IPS-NIHi7 (cell line): ENCODE measurements at regions not wholly inside any gene's neighbourhood (a gene's known extent, or its start where the extent isn't known, plus 50 kb on each side); places are given as distances from the start of the nearest gene placed in this dataset.

Experiments used
- DNase-seq: peaks from one replicate; pipeline ENCODE4 v3.0.0; 2012; ENCODE audit warnings: mixed read lengths; ENCODE audit errors: extremely low spot score

DNA sequence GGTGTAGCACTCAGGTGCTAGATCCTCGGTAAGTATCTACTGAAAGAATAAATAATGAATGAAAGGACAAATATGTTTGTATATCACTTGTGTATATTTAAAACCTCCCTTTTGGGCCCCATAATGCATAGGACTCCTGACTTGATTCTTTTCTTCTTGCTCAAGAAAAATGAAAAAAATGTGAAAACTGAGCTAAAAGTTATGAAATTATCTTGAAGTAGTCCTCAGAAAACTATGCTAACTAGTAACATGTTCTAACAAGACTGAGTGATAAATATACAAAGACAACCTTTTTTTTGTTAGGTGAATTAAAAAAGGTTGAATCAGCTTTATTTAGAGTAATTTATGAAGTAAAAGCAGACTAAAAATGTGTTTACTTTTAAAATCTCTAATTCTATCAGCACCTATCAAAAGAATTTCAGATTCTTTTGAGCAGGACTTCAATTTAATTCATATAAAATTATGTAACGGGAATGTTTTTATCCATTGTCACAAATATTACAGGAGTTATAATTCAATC lies 247.8 kb upstream of the JAG1 start:
- no peak for DNase-seq

DNA sequence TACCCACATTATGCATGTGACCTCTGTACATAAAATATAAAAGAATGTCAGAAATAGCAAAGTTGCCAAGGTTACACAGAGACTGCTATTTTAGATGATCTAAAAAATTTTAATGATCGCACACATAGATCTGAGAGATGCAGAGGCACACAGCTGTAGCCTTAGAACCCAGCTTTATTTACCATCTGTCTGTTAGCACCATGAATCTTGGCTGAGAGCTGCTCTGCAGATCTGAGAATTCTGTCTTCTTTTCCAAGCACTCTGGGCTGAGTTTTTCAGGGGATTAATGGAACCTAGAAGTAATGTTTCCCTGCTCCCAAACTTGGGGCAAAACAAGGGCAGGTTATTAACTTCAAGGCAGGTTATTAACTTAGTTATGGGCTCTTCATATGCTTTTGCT lies 248.7 kb upstream of the JAG1 start:
- DNase-seq, result no peak

DNA sequence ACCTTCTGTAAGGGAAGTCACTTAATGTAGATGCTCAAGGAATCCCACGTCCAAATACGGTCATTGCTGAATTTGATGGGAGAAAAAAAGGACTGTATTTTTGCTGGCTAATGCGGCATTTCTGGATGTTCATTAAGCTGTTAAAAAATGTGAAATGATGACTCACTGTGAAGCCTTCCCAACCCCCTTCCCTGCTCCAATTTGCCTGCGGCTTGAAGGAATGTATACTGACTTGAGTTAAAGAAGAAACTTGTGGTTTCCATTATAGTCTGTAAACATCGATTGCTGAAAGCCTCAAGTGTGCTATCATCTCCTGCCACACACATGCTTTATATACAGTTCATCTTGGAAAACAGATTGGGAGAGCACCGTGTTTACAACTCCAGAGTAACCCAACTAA lies 249.1 kb upstream of the JAG1 start:
- no peak for DNase-seq

DNA sequence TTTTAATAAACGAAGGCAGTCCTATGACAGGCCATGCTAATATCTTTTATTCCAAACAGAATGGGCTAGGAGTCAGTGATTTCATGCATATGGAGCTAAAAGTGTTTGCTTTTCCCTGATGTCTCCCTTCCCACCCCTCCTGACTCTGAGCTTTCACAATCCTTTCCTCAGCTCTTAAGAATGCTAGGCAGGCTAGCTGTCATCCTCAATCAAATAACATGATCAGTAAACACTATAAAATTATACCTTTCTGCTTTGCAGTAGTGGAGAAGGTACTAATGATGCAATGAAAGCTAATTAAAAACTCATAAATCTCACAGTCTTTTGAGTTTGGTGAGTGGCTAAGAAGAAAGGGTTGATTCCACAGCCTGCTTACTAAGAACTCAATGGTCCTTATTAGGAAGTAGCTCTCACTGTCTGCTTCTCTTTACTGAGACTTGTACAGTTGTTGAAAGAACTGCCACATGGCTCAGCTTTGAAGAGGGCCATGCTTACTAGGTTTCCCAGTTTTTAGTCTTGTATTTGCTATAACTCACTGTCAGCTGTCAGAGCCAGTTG lies 250.9 kb upstream of the JAG1 start:
- DNase-seq, result no peak

DNA sequence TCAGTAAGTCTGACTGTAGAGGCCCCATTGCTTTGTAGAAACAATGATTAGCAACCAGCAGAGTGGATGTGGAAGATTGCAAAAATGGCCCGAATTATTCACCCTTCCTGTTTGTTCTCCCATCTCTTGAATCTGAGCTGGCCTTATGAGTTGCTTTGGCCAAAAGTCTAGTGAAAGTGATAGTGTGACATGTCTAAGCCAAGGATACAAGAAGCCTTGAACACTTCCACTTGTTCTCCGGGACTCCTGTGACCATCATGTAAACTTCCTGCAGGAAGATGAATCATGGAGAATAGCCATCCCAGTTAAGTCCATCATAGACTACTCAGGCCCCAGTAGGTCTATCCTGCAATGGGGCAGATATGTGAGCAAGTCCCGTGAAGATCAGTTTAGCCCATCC lies 252.0 kb upstream of the JAG1 start:
- no peak for DNase-seq

DNA sequence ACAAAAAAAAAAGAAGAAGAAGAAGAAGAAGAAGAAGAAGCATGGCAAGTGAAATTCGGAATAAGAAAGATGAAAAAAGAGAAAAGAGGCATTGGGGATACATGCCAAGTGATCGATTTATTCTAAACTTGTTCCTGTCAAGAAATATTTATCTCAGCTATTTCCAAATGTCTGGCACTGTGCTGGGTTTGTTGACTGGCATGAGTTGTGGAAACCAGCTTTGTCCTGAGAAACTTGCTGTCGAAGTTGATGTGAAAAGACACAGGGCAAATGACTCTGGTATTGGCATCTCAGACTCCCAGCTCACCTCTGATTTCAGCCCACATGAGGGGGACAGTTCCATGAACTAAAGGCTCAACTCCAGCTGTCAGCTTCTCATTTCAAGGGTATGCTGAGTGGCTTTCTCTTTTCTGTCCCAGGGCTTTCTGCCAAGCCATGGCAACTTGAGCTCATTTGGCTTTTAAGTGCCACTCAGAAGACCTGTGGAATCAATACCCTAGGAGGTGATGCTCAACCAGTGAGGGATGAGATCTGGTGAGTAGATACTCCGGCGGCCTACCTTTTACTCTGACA lies 253.3 kb upstream of the JAG1 start:
- DNase-seq, result no peak

DNA sequence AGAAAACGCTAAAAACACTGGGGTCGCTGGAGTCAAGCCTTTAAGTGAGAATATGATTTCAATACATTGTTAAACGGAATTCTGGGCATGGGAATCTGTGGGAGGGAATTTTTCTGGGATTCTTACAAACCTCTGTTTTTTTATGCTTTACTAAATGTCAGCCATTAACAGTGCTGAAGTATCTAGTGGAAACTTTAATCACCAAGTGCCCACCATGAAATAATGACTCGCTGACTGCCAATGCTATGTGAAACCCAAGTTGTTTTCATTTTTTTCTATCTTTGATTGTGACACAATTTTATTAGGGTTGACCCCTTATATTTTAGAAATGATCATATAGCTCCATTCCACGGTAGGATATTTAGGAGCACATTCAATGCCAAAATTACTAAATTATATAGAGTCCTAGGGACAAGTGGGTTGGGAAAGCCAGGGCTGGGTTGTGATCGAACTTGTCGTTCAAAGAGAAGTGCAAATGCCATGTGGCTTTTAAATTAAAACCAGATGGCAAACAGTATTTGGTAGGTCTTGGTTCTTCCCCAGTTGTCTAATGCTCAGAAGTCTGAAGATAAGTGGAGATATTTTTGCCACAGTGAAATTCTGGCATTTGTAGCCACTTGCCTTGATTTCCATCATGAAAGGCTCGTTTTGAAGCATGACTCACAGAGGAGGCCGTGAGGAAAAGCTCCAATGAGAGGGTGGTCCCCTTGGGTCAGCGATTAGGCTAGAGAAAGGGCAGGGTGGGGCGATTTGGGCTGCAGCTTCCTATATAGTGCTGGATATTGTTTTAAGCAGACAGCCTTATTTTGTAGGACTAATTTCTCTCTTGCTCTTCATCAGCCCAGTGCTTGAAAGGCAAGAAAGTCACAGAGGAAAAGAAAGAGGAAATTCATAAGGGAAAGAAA lies 254.4 kb upstream of the JAG1 start:
- DNase-seq, result no peak

DNA sequence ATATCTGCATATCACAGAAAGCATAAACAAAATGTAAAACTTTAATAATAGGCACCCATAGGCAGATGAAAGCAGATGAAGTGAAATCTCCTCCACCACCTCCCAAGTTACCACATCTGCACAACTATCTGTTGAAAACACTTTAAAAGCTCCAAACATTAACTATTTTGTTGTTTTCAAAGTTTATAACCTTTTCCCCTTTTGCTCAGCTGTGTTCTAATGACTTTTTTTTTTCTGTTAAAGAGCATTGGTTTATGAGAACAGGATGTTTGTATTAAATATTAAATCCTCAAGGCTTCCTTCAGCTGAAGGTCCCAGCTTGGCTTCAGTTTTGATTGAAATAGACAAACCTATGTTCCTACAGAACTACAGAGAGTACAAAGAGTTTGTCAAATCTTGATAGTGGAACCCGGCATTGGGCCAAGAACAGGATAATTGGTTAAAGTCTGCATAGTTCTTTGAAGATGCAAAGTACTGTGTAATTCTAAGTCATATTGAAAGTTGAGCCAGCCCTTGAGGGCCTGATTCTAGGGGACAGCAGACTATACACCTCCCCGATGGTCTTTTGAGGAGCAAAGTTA lies 255.1 kb upstream of the JAG1 start:
- no peak for DNase-seq

DNA sequence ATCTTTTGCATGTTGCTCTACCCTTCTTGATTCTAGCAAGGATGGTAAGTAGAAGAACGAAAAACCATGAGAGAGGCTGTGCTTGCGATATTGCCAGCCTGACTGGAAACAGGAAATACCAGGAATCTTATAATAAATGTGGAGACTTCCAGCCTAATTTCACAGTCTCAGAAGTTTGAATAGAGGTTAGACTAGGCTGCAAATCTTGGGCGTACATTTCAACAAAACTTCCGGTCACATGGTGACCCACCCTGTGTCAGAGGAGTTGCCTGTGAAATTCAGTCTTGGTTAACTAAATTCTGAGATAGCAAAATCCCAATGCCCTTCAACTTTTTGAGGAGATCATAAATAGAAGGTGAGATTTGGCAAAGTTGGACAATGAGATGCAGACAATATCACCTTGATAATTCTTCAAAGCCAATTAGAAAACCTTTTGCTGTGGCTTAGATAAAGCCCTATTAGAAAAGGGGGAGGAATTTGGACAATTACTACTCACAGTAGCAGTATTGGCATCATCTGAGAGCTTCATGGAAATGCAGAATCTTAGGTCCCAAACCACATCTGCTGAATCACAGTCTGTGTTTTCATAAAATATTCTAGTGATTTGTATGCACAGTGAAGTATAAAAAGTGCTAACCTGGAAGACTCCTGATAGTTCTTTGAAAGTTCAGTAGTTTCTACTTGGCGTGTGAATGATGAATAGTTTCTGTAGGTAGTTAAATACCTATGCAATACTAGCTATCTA lies 262.0 kb upstream of the JAG1 start:
- no peak for DNase-seq

DNA sequence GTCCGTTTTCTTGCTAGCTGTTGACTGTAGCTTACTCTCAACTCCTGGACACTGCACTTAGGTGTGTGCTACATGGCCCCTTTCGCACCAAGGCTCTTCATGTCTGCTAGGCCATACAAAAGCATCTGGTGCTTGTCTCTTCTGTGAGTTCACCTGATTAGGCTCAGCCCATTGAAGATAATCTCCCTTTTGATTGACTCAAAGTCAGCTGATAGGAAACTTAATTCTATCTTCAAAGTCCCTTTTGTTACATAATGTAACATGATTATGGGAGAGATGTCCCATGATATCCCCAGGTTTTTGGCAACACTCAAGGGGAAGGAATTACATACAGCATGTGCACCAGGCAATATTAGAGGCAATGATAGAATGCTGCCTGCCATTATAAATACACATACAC lies 263.0 kb upstream of the JAG1 start:
- DNase-seq, result no peak

DNA sequence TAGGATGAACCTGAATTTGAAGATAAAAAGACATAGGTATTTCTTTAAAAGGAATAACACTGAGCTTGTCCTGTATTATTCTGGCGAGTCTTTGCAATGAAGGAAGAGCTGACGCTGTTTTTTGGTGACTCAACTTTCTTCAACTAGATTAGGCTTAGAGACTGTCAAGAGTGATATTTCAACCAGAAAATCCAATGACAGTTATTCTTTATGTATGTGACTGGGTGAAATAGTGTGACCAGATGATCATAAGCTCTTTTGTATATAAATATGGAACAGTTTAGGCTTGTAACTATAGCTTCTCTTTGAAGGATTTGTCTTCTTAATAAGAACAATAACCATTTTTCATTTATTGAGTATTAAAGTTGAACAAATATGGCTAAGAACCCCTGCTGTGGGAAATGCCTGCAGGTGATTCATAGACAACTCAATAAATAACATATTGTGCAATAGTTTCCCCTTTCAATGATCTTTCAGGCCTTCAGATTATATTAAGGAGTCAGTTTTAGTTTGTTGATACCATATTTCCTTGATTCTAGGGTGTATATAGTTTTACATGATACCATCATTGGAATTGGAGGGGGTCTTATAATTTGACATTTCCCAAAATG lies 265.6 kb upstream of the JAG1 start:
- no peak for DNase-seq

DNA sequence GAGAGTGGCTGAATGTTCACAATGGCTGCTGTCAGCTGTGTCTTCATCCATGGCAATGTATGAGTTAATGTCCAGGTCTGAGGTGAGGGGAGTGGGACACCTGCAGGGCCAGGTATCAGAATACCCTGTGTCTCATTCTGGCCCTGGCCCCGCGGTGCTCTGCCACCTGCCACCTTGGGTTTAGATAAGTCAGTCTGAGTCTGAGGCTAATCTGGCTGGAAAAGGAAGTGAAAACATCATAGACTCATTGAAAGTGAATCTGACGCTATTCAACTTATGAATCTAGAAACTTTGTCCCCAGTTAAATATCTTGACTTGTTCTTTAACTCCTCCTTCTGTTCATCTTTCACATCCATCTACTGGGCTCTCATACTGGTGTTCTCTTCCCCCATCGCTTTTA lies 267.1 kb upstream of the JAG1 start:
- no peak for DNase-seq

DNA sequence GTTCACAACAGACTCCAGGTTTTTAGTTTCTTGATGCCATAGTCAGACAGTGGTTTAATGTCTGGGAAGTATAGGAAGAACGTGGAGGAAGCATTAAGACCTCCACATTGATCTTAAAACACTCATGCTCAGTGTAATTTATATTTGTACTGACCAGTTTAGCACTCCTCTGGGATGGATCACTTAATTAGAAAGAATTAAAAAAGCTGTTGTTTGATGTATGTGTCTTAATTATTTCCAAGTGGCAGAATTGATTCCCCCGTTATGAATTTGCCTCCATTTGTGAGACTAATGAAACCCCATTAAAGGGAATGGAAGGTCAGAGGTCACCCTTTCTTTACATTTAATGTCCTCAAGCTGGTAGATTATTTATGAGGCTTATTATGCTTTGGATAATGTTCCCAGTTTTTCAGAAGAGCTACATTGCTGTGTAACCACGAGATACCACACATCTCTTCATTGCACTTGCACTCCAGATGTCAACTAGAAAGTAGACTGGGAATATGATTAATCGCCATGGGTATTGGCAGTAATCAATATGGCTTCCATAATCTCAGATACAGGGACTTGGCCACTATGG lies 270.0 kb upstream of the JAG1 start:
- no peak for DNase-seq

DNA sequence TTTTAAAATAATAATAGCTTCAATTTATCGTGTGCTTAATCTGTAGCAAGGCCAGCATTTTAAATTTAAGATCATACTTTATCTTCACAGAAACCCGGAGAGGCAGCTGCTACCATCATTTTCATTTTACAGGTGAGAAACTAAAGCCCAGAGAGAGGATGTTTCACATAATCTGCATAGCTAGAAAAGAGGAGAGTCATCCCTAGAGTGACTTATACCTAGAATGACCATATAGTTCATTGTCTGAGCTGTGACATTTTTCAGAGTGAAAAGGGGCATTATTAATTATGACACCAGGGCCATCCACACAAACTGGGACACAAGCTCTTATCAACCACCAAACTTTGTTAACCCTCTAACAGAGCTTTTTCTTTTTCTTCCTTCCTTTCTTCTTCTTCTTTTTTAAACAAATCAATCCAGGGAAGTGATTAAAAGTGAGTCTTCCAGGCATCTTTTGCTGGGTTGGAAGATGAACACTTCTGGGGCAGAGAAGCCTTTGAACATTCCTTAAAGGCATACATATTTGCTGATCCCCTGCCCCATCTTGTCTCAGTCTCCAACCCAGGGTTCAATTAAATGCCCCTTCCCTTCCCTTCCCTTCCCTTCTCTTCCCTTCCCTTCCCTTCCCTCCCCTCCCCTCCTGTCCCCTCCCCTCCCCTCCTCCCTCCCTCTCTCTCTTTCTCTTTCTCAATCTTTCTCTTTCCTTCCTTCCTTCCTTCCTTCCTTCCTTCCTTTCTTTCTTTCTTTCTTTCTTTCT lies 272.5 kb upstream of the JAG1 start:
- no peak for DNase-seq

DNA sequence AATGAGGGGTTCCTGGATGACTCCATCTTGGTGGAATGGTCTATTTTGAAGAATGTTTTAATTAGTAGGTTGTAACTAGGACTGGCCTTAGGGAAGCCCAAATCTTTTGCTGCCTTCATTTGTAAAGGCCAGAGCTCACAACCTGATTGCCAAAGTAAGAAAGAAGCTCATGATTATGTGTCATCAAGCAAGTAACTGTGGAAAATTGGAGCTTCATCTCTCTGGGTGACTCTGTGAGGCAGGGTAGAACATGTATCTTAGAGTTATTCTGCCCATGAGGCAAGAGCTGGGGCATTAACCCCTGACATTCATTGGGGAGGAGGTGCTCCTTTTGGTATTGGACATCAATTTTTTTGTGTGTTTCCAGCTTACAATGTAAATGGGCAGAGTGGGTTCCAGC lies 273.9 kb upstream of the JAG1 start:
- no peak for DNase-seq

DNA sequence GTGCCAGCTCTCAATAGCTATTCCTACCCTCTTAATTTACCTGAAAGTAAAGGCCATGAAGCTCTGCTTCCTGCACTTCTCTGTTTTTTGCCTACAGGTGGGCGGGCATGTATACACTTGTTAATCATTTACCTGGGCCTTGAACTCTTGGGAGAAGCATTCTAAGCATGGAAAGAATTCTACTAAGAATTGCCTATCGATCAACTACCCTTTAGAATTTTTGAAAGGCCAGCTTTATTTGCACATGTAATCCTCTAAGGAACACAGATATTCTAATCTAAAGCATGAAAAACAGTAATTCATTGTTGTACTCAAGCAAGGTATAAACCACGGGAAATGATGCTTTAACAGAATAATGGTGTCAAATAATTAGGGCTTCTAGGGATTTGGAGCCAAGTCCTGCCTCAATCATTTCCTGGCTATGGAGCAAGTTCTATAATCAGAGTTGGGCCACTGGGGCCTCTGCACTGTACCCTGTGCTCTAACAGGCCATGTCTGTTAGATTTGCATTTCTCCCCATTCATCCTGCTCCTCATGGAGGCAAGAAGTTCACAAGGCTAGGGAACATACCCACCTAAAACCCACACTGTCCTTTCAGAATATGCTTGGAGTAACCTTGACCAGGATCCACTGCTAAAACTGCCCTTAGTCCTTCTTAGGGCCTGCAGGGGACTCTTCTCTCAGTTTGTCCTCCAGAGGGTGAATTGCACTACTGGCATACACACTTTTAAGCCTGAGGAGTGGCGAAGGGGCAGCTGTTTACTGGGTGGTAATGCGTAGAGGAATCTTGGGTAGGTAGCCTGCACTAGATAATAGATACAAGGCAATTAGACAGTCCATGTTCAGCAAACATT lies 276.4 kb upstream of the JAG1 start:
- no peak for DNase-seq

DNA sequence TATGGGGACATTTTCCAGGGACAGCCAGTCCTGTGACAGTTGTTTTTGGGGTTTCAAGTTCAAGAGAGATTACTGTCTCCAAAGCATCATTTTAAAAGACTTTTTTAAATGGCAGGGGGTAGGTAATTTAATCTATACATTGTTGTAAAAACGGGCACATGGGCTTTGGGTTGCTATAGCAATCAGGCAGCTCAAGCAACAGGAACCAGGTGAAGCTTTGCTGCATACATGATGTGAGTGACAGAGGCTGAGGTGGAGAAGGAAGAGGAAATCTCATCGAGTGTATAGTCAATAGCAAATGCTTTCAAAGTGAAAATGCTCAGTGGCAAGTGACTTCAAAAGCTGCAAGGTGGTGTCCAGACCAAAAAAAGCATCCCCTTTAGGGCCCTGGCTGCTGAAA lies 277.4 kb upstream of the JAG1 start:
- DNase-seq, result no peak

DNA sequence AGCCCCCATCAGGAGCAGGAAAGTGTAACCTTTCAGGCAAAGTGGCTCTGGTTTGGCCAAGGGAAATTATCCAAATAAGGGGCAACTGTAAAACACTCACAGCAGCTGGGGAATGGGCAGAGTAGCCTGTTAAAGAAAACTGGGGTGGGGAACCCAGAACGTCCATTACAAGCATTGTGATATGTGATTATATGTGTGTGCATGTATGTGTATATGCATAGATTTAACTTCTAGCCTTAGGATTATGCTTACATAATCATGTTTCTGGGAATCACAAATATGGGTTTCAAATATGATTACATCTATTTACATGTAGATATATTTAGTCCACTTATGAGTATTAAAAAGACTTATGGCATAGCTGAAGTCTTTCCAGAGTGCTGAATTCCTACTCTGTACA lies 278.1 kb upstream of the JAG1 start:
- DNase-seq, result no peak

DNA sequence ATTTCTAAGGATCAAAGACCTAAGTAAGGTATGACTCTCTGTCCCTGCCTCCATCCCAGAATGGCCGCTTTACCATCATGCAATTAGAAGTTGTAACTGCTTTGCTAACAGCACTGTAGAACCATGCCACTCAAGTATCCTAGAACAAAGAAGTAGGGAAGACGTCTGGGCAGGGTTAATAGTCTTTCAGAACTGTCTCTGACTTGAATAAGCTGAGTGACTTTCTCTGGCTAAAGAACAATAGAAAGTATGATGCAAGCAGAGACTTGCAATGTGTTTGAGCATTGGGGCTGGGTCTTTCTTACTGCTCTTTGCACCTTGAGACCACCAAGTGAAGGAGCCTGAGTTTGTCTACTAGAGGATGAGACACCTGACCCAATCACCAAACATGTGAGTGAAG lies 279.6 kb upstream of the JAG1 start:
- no peak for DNase-seq
